ENCODE measurements at regions not wholly inside any gene's neighbourhood (a gene's known extent, or its start where the extent isn't known, plus 50 kb on each side); places are given as distances from the start of the nearest gene placed in this dataset.

DNA sequence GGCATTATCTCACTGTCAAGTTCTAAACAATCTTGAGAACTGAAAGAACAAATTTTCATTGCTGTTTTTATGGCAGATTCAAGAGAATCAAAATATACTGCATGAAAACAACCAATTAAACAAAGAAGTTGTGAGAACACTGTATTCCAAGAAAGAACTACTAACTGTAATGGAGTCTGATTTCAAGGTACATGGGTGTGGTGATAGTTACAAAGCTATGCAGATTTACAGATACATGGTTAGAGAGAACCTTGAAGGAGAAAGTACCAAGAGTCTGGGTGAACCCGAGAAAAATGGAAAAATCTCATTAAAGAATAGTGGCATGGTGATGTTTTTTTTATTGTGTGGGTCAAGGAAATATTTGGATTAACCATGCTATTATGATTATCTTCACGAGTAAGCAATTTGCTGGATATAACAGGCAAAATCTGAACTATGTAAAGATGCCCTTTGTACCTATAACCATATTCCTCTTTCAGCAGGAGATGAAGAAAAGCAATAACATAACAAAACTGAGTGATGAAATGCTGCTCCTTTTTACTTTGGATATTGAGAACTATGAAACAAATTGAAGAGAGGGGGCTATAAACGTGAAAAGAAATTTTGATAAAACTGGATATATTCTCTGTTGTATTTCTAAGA is 100.4 kb downstream of the PLSCR2 start:
- TF ChIP-seq, protein P1, sequence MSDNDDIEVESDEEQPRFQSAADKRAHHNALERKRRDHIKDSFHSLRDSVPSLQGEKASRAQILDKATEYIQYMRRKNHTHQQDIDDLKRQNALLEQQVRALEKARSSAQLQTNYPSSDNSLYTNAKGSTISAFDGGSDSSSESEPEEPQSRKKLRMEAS (IDR thresholded peaks at IDR 0.05) = no peak
- TF ChIP-seq POLR2AphosphoS5 (IDR thresholded peaks at IDR 0.05; ENCODE audit: low read depth, low read length) = no peak
- TF ChIP-seq, protein P2, sequence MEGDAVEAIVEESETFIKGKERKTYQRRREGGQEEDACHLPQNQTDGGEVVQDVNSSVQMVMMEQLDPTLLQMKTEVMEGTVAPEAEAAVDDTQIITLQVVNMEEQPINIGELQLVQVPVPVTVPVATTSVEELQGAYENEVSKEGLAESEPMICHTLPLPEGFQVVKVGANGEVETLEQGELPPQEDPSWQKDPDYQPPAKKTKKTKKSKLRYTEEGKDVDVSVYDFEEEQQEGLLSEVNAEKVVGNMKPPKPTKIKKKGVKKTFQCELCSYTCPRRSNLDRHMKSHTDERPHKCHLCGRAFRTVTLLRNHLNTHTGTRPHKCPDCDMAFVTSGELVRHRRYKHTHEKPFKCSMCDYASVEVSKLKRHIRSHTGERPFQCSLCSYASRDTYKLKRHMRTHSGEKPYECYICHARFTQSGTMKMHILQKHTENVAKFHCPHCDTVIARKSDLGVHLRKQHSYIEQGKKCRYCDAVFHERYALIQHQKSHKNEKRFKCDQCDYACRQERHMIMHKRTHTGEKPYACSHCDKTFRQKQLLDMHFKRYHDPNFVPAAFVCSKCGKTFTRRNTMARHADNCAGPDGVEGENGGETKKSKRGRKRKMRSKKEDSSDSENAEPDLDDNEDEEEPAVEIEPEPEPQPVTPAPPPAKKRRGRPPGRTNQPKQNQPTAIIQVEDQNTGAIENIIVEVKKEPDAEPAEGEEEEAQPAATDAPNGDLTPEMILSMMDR (IDR thresholded peaks at IDR 0.05 in 2 of 3, conservative IDR thresholded peaks at IDR 0.05 in 1 of 3; ENCODE audit: borderline replicate concordance in 1 of 3, insufficient read depth in 1 of 3, low read depth in 2 of 3, low read length in 2 of 3) = no peak
- TF ChIP-seq, protein P3, sequence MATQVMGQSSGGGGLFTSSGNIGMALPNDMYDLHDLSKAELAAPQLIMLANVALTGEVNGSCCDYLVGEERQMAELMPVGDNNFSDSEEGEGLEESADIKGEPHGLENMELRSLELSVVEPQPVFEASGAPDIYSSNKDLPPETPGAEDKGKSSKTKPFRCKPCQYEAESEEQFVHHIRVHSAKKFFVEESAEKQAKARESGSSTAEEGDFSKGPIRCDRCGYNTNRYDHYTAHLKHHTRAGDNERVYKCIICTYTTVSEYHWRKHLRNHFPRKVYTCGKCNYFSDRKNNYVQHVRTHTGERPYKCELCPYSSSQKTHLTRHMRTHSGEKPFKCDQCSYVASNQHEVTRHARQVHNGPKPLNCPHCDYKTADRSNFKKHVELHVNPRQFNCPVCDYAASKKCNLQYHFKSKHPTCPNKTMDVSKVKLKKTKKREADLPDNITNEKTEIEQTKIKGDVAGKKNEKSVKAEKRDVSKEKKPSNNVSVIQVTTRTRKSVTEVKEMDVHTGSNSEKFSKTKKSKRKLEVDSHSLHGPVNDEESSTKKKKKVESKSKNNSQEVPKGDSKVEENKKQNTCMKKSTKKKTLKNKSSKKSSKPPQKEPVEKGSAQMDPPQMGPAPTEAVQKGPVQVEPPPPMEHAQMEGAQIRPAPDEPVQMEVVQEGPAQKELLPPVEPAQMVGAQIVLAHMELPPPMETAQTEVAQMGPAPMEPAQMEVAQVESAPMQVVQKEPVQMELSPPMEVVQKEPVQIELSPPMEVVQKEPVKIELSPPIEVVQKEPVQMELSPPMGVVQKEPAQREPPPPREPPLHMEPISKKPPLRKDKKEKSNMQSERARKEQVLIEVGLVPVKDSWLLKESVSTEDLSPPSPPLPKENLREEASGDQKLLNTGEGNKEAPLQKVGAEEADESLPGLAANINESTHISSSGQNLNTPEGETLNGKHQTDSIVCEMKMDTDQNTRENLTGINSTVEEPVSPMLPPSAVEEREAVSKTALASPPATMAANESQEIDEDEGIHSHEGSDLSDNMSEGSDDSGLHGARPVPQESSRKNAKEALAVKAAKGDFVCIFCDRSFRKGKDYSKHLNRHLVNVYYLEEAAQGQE (IDR thresholded peaks at IDR 0.05; ENCODE audit: low read depth) = no peak
- no peak for TF ChIP-seq POLR2A (IDR thresholded peaks at IDR 0.05; ENCODE audit: borderline replicate concordance, extremely low read depth, insufficient read depth, insufficient read length)
- TF ChIP-seq SIN3A (IDR thresholded peaks at IDR 0.05; ENCODE audit: low read depth) = no peak
- TF ChIP-seq ZNF274 (IDR thresholded peaks at IDR 0.05; ENCODE audit: low read depth, low read length) = no peak
- TF ChIP-seq FOSL1 (IDR thresholded peaks at IDR 0.05; ENCODE audit: low read depth) = no peak

Data from HCT116 (cell line).